MV-4-11 (cell line): ENCODE measurements at regions not wholly inside any gene's neighbourhood (a gene's known extent, or its start where the extent isn't known, plus 50 kb on each side); places are given as distances from the start of the nearest gene placed in this dataset.

Experiments
- DNase-seq: peaks from one replicate; lab custom pipeline; 2025; lab: John Stamatoyannopoulos, UW

DNA sequence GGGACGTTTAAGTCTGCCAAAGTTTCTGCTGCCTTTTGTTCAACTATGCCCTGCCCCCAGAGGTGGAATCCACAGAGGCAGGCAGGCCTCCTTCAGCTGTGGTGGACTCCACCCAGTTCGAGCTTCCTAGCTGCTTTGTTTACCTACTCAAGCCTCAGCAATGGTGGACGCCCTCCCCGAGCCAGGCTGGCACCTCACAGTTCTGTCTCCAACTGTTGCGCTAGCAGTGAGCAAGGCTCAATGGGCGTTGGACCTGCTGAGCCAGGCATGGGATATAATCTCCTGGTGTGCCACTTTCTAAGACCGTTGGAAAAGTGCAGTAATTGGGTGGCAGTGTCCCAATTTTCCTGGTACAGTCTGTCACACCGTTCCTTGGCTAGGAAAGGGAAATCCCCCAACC lies 444.7 kb downstream of the FLRT2 start:
- DNase-seq, result no peak

DNA sequence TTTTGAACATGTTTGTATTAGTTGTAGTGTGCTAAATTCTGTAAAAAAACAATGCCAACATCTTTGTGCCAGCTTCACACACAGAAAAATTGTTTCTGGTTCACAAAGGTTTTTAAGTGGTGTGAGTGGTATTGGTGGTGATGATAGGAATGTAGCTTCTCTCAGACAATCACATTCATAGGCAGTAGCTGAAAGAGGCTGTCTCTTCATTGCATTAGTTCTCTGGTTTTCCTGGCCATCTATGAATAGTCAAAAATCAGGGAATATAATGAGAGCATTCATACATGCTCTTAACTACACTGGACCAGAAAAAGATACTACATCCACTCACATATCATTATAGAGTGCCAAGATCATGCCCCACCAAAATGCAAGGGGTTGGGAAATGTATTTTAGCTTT lies 433.5 kb downstream of the FLRT2 start:
- no peak for DNase-seq

DNA sequence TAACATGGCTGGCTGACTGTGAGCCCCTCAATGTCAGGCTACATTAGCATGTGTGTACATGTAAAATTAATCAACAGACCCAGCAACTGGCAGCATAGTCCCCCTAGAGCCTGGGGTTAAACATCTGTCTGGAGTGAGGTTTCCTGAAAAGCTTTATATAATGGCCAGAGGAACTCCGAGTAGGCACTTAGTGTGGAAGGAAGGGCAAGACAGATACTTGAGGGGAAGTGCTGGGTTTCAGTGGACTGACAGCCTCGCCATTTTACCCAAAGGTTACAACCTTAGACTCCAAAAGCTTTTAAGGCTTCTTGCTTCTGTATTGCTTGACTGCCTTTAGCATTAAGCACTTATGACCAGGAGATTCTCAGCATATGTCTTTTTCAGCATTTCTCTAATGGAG lies 430.8 kb downstream of the FLRT2 start:
- DNase-seq, result peak; percentile 27

DNA sequence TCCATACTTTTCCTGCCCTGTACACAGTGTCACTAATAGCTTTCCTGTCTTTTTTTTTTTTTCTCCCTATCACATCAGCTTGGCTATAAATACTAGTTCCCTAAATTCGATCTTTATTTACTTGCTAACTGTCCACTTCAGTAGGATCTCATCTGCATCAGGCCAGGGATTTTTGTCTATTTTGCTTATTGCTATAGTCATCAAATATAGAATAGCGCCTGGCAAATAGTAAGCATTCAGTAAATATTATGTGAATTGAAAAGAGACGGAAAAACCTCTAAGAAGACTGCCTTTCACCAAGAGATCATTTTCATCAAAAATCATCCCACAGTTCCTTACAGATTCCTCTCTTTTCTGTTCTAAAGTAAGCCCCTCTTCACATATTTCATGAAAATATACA lies 429.1 kb downstream of the FLRT2 start:
- no peak for DNase-seq

DNA sequence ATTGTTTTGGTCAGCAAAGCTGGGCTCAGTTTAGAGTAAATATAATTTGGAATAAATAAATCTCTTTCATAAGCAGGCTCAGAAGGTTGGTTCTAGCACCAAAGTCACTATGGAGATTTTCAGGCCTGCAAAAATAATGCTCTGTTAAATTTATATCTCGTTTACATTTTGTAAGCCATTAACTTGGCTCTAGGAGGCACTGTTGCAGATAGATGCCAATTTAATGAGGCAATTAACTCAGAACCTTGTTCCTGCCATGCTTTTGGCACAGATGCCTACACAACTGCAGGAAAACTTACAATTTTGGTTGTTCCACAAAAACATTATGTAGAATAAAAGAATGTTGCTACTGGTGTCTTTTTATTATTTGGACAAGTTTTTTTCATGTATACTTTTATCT lies 428.1 kb downstream of the FLRT2 start:
- DNase-seq, result no peak

DNA sequence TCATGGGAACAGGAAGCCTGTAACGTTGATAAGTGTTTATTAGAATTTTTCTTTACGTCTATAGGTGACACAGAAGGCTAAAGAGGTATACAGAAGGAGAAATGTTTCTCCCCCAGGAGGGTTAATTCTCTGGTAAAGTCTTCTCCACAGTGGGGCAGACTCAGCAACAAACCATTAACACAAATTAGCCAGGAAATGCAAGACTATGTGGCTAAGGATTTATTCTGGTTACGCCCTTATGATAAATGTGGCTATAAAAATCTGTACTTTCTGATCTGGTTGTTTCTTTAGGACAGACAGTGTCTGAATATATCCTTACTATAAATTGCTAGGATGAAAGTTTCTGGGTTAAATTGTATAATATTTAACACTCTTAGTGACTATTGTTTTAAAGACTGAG lies 423.3 kb downstream of the FLRT2 start:
- DNase-seq, result no peak

DNA sequence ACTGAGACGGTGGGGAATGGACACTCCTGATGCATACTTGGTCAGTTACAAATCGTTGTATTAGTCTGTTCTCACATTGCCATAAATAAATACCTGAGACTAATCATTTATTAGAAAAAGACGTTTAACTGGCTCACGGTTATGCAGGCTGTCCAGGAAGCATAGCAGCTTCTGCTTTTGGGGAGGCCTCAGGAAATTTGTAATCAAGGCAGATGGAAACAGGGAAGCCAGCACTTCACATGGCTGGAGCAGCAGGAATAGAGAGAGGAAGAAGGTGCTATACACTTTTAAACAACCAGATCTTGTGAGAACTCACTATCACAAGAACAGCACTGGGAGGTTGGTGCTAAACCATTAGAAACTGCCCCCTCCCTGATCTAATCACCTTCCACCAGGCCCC lies 418.2 kb downstream of the FLRT2 start:
- peak; percentile 8 for DNase-seq

DNA sequence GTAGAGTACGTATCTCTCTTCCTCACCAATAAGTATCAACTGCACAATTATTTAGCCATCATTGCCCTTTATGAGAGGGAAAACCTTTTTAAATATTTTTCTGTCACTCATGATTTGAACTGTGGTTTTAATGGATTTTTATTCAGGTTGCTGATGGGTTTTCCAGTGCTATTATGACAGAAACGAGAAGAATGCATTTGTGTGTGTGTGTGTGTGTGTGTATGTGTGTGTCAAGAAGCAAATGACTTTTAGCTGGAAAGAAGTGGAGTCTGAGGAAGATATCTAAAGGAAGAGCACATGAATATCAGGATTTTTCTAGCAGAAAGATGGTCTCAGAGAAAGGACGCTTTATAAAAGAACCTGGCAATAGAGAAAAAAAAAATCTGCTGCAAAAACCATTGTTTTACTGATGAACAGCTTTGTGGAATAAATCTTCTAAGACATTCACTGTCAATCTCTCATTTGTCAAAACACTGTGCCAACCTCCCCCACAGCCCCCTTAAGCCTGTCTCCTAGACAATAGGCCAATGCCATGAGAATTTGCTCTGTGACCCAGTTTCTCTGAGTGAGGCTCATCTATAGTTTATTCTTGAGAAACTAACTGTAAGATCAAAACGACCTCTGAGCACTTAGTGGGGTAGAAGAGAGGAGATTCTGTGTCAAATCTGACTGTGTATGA lies 417.7 kb downstream of the FLRT2 start:
- no peak for DNase-seq

DNA sequence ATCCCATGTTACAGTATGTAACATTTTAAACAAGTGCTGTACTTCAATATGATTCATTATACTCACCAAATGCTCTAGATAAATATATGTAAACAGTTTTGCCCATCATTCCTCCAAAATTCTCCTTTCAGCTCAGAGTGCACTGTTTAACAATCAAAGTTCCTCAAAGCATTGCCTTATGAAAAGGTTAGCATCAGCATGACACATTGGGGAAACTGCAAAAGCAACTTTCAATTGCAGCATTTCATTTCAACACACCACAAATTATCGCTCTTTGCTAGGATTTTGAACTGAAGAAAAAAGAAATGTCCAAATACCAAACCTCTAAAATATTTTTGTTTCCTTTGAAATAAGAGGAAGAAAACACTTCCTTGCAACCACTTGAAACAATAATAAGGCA lies 413.2 kb downstream of the FLRT2 start:
- DNase-seq, result no peak

DNA sequence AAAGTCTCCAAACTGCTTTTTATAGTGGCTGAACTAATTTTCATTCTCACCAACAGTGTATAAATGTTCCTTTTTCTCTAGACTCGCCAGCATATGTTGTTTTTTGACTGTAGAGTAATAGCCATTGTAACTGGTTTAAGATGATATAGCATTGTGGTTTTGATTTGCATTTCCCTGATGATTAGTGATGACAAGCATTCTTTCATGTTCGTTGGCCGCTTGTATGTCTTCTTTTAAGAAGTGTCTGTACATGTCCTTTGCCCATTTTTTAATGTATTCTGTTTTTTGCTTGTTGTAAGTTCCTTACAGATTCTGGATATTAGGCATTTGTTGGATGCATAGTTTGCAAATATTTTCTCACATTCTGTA lies 404.9 kb downstream of the FLRT2 start:
- no peak for DNase-seq

DNA sequence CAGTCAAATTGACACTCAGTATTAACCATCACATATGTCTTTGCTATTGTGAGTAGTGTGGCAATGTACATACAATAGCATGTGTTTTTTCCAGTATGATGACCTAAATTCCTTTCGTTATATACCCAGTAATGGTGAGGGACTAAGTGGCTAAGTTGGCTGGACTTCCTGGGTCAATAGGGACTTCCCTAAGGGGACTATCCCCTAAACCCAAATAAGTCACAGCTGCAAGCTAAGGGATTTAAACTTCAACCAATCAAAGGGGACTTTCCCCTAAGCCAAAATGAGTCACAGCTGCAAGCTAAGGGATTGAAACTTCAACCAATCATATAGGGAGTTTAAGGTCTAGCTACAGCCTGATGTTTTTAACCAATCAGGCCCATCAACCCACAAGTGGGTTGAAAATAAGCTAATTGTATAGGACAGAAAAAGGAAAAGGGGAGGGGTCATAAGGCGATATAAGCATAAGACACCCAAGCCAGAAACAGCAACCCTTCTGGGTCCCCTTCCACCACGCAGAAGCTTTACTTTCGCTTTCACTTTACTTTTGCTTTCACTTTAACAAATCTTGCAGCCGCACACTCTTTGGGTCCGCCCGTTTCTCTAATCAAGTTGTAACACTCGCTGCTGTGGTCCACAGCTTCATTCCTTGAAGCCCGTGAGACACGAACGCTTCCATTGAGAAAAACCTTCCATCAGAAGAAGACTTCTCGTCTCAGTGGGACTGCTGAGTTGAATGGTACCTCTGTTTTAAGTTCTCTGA lies 404.4 kb downstream of the FLRT2 start:
- peak; percentile 81 for DNase-seq

DNA sequence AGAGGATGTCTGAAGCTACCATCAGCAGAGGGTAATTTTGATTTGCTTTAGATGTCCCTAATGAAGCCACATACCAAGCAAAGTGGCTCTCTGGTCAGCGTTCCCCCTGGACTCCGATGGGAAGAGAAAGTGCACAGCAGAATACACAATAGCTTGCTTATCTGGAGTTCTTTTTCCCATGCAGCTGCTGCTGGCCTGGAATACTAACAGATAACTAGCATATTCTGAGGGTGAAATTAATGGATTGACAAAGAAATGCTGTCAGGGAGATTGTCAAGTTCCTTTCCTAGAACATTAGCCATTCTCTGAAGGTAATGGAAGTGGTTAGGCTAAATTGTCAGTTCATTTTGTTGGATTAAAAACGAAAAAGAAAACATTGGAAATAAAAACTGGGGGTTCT lies 391.3 kb downstream of the FLRT2 start:
- no peak for DNase-seq

DNA sequence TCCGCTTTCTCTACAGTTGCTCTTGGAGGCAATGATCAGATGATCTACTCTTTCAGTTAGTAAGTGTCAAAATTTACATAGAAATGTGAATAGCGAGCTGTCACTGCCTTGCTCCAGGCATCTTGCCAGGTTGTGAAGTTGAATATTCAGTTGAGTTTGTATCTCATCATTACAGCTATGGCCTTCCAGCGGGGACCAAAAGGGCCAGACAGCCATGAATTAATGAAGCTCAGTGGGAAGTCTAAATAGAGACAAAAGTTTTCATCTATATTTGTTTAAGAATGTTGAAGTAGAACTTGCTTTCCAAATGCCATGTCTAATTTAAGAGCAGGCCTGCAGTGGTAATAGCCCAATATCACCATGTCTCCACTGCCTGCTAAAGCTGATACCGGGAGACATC lies 387.8 kb downstream of the FLRT2 start:
- DNase-seq, result no peak

DNA sequence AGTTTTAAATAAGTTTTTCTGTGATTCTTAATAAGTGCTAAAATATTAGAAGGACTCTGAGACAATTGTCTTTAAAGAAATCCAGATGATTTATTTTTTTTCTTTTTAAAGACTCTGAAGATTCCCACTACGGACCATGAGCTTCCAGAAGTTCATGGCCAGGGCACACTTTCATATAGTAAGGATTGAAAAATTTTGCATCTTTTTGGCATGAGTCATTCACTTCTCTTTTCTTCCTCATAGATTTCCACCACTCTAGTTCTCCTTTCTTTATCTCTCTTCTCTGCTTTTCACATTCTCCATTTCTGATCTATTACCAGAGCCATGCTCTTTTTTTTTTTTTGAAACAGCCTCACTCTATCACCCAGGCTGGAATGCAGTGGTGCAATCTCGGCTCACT lies 385.8 kb downstream of the FLRT2 start:
- DNase-seq, result no peak

DNA sequence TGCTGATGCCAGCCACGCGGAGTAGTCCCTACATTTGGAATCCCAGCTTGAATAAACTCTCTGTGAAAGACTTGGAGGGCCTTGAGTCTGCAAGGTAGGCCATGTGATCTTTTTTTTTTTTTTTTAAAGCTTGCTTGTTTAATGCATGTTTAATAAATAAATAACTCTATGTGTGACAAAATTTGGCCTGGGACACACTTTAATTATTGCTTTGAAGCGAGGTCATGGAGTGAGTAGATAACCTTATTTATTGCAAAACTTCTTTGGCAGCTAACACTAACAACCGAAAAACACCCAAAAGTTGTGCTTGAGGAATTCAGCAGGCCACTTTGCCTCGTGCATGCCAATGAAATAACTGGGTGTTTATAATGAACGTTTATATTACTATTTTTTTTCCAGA lies 382.2 kb downstream of the FLRT2 start:
- no peak for DNase-seq

DNA sequence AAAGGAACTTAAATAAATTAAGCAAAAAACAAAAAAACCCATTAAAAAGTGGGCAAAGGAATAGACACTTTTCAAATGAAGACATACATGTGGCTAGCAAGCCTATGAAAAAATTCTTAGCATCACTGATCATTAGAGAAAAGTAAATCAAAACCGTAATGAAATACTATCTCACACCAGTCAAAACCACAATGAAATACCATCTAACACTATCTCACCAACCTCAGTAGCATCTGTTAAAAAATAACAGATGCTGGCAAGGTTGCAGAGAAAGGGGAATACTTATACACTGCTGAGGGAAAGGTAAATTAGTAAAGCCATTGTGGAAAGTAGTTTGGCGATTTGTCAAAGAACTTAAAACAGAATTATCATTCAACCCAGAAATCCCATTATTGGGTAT lies 381.1 kb downstream of the FLRT2 start:
- no peak for DNase-seq

DNA sequence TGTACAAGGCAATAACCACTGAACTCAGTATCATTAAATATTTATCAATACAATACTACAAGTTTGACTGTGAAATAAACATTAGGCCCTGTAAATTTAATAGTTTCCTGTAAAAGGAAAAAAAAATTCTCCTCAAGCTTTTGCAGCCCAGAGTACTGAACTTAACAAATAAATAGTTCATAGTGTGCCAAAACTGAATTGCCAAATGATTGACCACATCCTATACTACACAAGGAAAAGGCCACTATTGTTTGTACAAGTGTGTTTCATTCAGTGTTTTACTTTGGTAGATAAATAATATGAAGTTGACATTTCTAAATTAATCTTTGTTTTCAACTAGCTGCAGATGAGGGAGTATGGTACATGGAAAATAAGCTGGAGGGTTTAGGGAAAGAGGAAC lies 379.6 kb downstream of the FLRT2 start:
- no peak for DNase-seq

DNA sequence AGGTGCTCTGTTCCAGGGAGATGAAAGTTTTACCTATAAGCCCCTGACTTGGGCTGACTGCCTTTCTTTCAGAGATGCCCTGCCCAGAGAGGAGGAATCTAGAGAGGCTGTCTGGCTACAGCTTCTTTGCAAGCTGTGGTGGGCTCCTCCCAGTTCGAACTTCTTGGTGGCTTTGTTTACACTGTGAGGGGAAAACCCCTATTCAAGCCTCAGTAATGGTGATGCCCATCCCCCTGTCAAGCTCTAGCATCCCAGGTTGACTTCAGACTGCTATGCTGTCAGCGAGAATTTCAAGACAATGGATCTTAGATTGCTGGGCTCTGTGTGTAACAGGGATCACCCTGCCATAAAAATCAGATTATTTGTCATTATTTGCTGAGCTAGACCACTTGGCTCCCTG lies 377.6 kb downstream of the FLRT2 start:
- DNase-seq, result no peak

DNA sequence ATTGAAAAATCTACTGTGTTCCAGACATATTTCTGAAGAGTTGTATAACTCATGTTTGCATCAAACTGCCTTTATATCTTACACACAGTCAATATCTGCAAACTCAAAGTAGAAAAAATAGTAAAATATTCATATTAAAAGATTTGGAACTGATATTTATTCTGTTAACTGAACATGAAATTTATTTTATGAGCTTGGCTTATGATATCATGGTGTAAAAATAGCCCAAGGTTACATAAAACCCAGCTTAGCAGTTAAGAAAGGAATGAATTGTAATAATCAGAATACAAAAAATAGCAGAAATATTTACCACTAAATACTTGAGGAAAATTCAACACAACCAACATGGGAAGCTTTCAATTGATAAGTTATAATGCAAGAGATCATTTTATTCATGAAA lies 367.9 kb downstream of the FLRT2 start:
- DNase-seq, result no peak

DNA sequence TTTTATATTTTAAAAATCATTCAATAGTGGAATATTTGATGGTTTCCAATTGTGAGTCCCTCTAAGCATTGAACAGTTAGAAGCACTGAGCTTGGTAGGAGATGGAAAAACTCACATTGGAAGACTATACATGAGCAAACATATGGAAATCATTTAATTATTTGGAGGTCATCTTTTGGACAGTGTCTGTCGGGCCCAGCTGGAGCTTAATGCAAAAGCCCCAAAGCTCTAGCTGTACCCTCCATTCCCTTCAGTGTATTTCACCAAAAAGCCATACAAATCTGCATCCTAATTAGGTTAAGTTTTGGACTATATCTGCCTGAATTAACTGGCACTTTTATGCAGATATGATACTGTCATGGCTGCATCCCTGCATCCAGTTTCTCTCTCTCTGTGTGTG lies 365.7 kb downstream of the FLRT2 start:
- DNase-seq, result no peak

DNA sequence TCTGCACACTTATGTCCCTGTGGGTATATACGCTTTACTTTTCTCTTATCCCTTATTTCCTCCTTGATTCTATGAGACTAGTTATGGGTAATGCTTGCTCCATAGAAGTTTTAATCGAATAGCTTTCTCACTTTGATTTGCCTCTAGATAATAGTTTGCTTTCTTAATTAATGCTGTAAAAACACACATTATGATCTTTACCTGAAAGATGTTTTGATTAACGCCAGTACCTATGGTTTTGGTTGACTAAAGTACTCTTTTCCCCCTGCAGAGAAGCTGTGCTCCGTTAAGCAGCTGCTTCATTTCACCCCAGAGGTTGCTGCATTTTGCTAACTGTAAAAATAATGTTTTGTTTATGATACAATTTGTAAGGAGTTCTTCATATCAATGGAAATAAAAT lies 362.3 kb downstream of the FLRT2 start:
- DNase-seq, result no peak

DNA sequence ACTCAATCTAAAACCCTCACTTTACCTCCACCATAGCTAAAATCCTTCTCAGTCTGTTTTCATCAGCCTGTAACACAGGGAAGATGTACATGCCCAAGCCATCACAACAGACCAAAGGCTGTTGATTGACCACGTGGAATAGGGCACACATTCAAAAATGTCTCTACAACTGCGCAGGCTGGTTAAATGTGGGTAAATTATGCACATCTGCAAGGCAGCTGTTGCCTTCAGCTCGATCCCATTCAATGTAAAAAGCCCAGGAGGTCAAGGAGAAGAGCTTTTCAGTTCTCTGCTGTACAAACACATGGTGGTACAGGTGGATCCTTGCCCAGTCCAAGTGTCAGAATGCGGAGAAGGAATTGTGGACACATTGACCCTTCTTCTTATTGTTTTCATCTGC lies 354.0 kb downstream of the FLRT2 start:
- DNase-seq, result no peak

DNA sequence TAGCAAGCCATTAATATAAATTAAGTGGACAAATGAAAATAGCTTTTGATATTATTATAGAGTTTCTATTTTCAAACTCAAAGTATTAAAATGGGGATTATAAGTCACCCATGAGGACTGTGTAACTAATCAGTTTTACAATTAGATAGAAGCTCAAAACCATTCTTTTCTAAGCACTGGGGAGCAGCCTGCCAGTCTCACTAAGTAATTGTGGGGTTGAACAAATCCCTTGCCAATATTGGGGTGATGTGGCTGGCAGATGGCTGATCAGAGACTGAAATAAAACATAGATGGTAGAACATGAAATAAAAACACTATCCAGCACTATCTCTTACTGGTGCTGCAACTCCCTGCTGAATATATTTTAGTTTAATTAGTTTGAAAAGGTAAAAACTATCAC lies 353.2 kb downstream of the FLRT2 start:
- no peak for DNase-seq

DNA sequence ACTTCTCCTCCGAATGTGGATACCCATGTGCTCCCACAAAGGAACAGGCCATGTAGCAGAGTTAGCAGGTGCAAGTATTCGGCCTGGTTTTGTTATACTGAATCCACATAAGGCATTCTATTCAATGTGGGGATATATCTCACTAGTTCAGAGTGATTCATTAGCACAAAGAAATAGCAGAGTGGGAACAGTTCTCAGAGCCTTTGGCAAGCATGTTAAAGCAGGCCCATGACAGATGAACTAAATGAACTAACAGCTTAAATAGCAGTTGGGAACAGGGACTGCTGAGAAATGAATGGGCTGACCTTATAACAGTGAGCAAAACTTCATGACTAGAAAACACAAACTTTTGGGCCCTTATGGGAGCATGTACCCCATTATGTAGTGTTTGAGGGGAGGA lies 352.0 kb downstream of the FLRT2 start:
- DNase-seq, result no peak
